Activated T-cell treated with anti-CD3 and anti-CD28 coated beads, Interleukin-2, amount 50 U/mL, for 4 hours (primary cell): ENCODE measurements at regions not wholly inside any gene's neighbourhood (a gene's known extent, or its start where the extent isn't known, plus 50 kb on each side); places are given as distances from the start of the nearest gene placed in this dataset.
A peak's percentile ranks its signal among the peaks of the same experiment; 100 is the strongest.

ENCODE experiments used
- ATAC-seq, 2 donors: fragments of 200-7000 bp; cut with Tn5 transposase; one replicate each; pipeline ENCODE4 v1.10.0; 2021
- DNase-seq: peaks from one replicate; pipeline ENCODE4 v3.0.0-alpha.2; 2020
- H3K27me3 Mint-ChIP-seq: one replicate; pipeline ENCODE4 v1.8.0; 2021; ENCODE audit warnings: low read depth, mixed read lengths
- H3K36me3 Mint-ChIP-seq: one replicate; pipeline ENCODE4 v1.8.0; 2022; ENCODE audit warnings: mixed read lengths; ENCODE audit not compliant: insufficient read depth
- H3K4me1 Mint-ChIP-seq: one replicate; pipeline ENCODE4 v1.8.0; 2021; ENCODE audit warnings: low read depth, mixed read lengths
- H3K4me3 Mint-ChIP-seq: one replicate; pipeline ENCODE4 v1.8.0; 2021; ENCODE audit warnings: mild to moderate bottlenecking, moderate library complexity, mixed read lengths
- H3K9me3 Mint-ChIP-seq: one replicate; pipeline ENCODE4 v1.8.0; 2021; ENCODE audit warnings: mixed read lengths

DNA sequence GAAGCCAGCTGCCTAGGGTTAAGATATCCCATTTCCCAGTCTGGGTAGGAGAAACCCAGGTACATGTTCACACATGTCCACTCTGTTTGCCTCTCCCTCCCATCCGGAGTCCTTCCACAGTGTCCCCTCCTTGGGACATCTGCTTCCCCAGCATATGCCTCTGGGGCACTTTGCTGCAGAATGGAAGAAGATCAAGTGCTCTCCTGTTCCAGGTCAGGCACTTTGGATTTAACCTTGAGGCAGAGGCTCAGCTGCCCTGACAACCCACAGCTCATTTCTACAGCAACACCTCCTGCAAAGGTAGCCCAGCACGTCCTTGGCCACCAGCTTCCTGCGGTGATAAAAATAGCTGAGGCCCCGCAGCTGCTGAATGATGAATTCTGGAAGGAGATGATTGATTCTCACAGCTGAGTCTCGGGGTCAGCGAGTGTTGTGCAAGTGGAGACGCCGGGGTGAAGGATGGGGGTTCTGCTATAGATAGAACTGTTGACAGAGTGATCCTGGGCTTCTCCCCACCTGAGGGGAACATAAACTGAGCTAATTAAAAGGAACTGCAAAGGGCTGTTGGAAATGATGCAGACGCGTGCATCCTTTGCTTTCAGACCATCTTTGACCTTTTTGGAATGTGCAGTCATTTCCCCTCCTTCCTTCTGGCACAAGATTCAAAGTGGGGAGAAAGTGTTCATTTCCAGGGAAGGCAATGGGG, 145.0 kb downstream of the SLC38A6 start:
- Mint-ChIP-seq H3K36me3 (no peaks in the 10 kb centered on the region), H3K4me1 (no peaks in the 10 kb centered on the region), H3K9me3 (no peaks in the 10 kb centered on the region), H3K27me3 (peaks cover 2% of the 10 kb centered on the region), H3K4me3 (no peak overlapping the region)
- ATAC-seq (no peak), DNase-seq (no peak)

DNA sequence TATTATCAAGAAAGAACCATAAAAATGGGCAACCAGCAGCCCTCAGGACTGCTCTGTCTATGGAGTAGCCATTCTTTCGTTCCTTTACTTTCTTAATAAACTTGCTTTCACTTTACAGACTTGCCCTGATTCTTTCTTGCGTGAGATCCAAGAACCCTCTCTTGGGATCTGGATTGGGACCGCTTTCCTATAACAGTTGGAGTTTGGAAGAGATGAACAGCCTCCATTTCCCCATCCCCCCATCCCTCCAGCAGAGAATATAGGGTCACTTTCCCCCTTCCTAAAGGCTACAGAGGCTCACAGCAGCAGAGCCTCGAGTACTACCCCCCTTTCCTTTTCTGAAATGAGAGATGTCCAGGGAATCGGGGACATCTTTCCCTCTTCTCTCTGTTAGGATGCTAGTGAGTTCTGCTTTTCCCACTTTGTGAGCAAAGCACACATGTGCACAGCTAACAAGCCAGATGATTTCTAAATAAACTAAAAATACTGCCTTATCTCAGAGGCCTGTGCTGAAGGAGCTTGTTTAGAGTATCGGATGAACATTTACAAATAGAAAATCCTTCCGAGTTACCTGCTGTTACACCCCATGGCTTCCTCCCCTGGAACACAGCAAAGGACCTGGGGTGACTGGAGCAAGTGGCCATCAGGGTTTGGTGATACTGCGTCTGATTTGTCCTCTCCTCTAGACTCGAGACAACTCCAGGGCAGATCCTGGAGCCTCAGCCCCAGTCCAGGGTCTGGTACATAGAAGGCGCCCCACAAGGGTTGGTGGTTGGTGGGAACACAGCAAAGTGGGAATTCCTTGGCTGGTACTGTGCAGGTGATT, 144.2 kb downstream of the SLC38A6 start:
- no peak overlapping the region for H3K4me3 Mint-ChIP-seq
- DNase-seq (no peak), ATAC-seq (no peak)
- peaks cover 2% of the 10 kb centered on the region for H3K27me3 Mint-ChIP-seq
- H3K4me1 Mint-ChIP-seq = peaks cover 4% of the 10 kb centered on the region
- no peaks in the 10 kb centered on the region for H3K9me3 Mint-ChIP-seq
- H3K36me3 Mint-ChIP-seq = no peaks in the 10 kb centered on the region

DNA sequence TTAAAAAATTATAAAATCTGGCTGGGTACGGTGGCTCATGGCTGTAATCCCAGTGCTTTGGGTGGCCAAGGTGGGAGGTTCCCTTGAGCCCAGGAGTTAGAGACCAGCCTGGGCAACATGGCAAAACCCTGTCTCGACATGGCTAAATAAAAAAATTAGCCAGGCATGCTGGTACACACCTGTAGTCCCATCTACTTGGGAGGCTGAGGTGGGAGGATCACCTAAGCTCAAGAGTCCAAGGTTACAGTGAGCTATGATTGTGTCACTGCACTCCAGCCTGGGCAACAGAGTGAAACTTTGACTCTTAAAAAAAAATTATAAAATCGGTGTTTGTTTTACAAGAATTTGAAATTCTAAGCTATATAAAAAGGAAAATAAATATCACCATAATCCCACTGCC, 141.8 kb downstream of the SLC38A6 start:
- Mint-ChIP-seq H3K9me3 (no peaks in the 10 kb centered on the region), H3K4me3 (no peak overlapping the region), H3K27me3 (peaks cover 2% of the 10 kb centered on the region), H3K36me3 (no peaks in the 10 kb centered on the region), H3K4me1 (peaks cover 5% of the 10 kb centered on the region)
- ATAC-seq = no peak
- DNase-seq = no peak

DNA sequence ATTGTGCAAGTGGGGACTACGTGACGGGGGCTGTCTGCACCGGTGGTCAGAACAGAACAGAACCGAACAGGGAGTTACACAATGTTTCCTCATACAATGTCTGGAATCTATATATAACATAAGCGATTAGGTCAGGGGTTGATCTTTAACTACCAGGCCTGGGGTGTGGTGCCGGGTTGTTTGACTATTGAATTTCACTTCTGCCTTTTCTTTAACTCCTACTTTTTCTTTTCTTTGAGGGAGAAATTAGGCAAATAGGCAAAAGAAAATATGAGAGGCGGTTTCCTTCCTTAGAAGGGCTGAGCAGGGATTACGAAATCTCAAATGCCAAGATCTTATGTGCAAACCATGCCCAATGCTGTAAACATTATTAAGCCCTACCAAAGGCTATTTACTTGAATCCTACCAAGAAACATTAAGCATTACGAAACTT, 140.3 kb downstream of the SLC38A6 start:
- DNase-seq (no peak), ATAC-seq (no peak)
- H3K4me1 Mint-ChIP-seq = peaks cover 5% of the 10 kb centered on the region
- H3K9me3 Mint-ChIP-seq = no peaks in the 10 kb centered on the region
- H3K36me3 Mint-ChIP-seq = no peaks in the 10 kb centered on the region
- no peaks in the 10 kb centered on the region for H3K27me3 Mint-ChIP-seq
- H3K4me3 Mint-ChIP-seq = no peak overlapping the region

DNA sequence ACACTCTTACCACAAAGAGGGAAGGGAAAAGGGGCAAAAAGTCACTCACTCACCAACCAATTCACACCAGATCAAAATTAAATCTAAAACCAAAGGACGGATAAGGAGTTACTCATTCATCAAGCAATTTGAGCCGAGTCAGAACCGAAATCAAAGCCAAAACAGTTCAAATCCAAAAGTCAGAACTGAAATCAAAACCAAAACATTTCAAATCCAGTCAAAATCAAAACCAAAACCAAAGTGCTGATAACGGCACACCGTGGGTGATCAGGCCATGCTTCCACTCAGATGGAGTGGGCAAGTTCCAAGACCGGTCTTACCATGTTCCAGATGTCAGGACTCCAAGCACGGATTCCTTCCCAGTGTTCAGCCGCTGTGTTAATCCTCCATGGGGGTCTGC, 139.5 kb downstream of the SLC38A6 start:
- H3K4me1 Mint-ChIP-seq = peaks cover 5% of the 10 kb centered on the region
- DNase-seq (no peak), ATAC-seq (peak in 1 of 2 donors; percentile 18)
- no peaks in the 10 kb centered on the region for H3K27me3 Mint-ChIP-seq
- no peaks in the 10 kb centered on the region for H3K9me3 Mint-ChIP-seq
- H3K36me3 Mint-ChIP-seq = no peaks in the 10 kb centered on the region
- no peak overlapping the region for H3K4me3 Mint-ChIP-seq

DNA sequence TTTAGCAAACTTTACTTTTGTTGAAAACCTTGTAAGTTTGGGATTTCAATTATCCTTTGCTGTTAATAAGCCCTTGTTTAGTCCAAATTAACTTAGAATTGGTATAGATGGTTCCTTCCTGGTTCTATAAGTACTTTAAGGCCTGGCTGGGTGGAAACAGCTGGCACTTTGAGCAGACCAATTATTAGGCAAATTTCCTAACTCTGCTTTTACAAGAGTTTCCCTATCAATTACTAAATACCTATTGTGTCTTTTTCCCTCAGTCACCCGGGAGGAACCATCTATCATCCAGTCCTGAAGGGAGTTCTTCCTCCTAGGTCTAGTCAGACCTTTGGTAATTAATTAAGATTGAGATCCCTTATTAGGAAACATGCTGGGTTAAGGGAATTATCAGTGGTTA, 138.0 kb downstream of the SLC38A6 start:
- Mint-ChIP-seq H3K9me3 (peaks cover 7% of the 10 kb centered on the region), H3K4me1 (peaks cover 5% of the 10 kb centered on the region), H3K36me3 (no peaks in the 10 kb centered on the region), H3K4me3 (no peak overlapping the region), H3K27me3 (no peaks in the 10 kb centered on the region)
- DNase-seq = no peak
- ATAC-seq = no peak

DNA sequence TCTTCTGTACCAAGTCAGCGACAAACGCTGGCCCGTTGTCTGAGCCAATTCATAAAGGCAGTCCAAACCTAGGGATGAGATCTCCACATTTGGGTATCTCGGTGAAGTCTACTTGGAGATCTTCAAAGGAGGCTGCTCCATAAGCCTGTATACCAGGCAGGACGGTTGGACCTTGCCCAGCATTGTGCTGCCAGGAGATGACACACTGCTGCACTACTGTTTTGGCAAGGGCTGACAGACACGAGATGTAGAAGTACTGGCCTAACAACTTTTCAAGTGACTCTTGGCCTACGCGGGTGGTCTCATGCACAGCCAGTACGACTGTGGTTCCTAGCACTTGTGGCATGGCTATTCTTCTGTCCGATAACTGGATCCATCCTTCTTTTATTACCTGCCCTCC, 135.3 kb downstream of the SLC38A6 start:
- Mint-ChIP-seq H3K4me1 (peaks cover 5% of the 10 kb centered on the region), H3K36me3 (no peaks in the 10 kb centered on the region), H3K9me3 (peaks cover 11% of the 10 kb centered on the region), H3K27me3 (no peaks in the 10 kb centered on the region), H3K4me3 (no peak overlapping the region)
- DNase-seq (no peak), ATAC-seq (no peak)

DNA sequence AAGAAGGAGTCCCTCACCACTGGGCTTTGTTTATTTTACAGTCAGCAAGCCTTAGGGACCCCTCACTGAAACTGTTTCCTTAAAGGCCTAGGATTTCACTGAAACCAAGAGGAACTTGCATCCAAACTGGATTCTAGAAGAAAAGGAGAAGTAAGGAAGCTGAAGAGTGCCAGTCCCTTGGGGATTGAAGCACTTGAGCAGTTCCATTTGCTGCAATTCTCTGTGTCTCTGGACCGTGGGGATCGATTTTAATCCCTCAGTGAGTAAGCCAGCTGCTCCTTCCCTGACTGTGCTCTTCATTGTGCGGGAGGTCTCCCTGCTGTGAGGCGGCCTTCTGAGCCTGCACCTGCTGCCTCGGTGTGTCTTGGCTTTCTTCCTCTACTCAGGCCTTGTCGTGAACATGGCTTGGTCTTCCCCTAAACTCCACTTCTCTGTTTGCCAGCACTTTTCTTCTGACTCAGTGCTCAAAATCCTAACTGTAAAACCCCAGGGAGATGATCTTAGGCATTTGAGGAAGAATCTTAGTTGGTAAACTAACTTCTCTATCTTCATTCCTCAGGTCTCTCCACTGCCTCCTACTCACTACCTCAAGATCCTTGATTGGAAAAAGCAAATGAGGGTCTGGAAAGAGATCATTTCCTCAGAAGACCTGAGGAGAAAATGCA, 132.6 kb downstream of the SLC38A6 start:
- peaks cover 11% of the 10 kb centered on the region for H3K9me3 Mint-ChIP-seq
- H3K4me1 Mint-ChIP-seq = no peaks in the 10 kb centered on the region
- H3K36me3 Mint-ChIP-seq = no peaks in the 10 kb centered on the region
- ATAC-seq = no peak
- no peak for DNase-seq
- no peaks in the 10 kb centered on the region for H3K27me3 Mint-ChIP-seq
- H3K4me3 Mint-ChIP-seq = no peak overlapping the region

DNA sequence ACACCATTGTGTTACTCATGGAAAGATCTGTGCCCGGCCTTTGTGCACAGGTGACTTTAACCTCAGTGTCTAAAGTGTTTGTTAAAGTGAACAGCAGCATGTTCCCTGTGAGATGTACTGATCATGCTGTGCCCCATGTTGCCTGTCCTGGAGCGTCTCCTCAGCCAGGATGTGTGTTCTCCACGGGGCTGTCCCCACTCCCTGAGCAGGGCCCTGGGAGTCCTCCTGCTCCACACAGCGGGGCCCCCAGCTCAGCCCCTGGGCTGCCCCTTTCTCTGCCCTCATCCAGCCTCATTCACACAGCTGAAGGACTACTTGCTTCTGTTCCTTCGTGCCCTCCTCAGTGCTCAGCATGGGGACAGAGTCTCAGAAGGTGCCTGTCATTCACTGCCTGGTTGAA, 131.5 kb downstream of the SLC38A6 start:
- H3K4me1 Mint-ChIP-seq = no peaks in the 10 kb centered on the region
- no peaks in the 10 kb centered on the region for H3K36me3 Mint-ChIP-seq
- H3K4me3 Mint-ChIP-seq = no peak overlapping the region
- peaks cover 11% of the 10 kb centered on the region for H3K9me3 Mint-ChIP-seq
- DNase-seq = no peak
- no peaks in the 10 kb centered on the region for H3K27me3 Mint-ChIP-seq
- ATAC-seq = no peak

DNA sequence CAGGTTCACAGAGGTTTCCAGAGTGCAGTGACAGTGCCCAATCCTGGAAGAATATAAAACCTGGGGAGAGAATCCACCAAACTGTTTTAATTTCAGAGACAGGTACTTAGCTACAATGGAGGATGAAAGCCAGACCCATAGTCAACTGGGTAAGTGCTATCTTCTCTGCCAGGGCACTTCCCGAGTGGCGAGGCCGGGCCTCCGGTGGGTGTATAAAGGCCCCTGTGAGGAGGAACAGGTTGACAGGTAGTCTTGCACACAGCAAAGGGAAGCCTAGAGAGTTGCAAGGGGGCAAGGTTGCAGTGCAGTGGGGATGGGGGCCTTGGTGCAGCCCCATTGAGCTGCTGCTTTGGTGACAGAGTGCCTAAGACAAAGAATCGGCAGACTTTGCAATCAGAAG, 130.7 kb downstream of the SLC38A6 start:
- no peak for ATAC-seq
- Mint-ChIP-seq H3K27me3 (no peaks in the 10 kb centered on the region), H3K36me3 (peaks cover 2% of the 10 kb centered on the region), H3K4me3 (no peak overlapping the region), H3K4me1 (no peaks in the 10 kb centered on the region), H3K9me3 (peaks cover 11% of the 10 kb centered on the region)
- DNase-seq = no peak

DNA sequence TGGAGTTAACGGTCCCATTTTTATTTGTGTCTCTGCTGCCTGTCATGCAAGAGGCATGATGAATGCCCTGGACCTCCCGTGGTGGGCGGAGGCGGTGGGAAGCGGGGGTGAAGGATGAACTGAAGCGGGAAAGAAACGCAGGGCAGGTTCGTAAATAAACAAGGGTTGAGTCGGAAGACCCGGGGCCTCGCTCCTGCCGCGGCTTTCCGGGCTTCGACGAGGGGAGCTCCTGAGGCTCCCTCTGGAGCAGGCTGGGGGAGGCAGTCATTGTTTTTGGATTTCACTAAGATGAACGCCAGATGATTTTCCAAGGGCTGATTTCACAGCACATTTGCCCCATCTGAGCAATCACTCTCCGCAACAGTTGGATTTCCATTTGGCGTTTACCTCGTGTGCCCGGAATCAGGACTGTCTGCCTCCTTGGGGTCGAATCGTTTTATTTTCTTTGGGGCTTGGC, 130.2 kb downstream of the SLC38A6 start:
- Mint-ChIP-seq H3K4me1 (no peaks in the 10 kb centered on the region), H3K9me3 (peaks cover 11% of the 10 kb centered on the region), H3K4me3 (no peak overlapping the region), H3K27me3 (no peaks in the 10 kb centered on the region), H3K36me3 (peaks cover 2% of the 10 kb centered on the region)
- DNase-seq (no peak), ATAC-seq (no peak)

DNA sequence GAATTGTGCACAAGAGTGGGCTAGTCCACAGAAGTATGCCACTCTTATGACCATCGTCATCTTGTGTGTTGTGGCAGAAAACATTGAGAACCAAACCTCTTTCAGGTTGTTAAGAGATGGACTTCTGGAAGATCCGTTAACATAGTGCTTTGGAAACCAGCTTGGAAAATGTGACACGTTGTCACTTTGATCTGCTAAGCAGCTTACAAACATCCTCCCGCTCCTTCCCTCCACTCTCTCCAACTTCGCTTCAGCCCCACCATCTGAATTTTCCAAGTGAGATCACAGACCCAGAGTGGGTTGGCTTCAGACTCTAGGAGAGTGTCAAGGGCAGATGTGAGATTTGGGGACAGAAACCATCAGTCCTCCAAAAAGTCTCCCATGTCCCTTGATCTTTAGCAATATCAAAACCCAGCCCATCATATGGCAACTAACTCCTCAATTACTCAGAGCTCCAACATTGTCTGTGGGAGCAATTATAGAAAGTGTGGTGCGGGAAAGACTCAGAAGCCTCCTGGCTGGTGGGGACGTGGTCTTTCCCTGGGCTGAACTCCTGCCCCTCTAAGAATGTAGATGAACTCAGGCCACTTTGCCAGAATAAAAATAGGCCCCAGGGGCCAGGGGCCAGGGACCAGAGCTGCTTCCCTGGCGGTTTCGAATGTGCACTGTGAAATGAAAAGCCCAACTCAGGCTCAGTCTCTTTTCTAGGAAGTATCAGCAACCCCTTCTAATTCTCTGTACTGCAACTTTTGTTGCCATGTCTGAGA, 129.5 kb downstream of the SLC38A6 start:
- peaks cover 3% of the 10 kb centered on the region for H3K36me3 Mint-ChIP-seq
- H3K4me1 Mint-ChIP-seq = no peaks in the 10 kb centered on the region
- H3K9me3 Mint-ChIP-seq = peaks cover 11% of the 10 kb centered on the region
- no peak overlapping the region for H3K4me3 Mint-ChIP-seq
- no peak for DNase-seq
- ATAC-seq = no peak
- H3K27me3 Mint-ChIP-seq = no peaks in the 10 kb centered on the region

DNA sequence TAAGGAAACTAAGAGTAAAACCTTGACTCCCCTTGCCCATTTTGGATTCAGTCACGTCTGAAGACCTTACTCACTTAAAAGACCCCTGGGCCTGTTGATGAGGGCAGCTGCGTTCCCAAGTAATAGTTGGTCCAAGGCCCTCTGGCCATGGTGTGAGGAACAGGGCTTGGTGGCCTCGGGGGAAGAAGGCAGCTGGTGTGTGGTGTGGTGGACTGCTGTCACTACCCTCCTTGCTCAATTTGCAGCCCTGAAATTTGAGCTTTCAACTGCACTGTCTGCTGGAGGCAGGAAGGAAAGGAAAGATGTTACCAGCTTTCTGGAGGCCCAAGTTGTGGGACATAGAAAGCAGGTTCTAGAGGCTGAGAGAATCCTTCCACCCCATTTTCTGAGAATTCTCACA, 128.2 kb downstream of the SLC38A6 start:
- peaks cover 13% of the 10 kb centered on the region for H3K9me3 Mint-ChIP-seq
- DNase-seq = no peak
- H3K4me3 Mint-ChIP-seq = no peak overlapping the region
- H3K36me3 Mint-ChIP-seq = peaks cover 7% of the 10 kb centered on the region
- no peaks in the 10 kb centered on the region for H3K27me3 Mint-ChIP-seq
- ATAC-seq = no peak
- H3K4me1 Mint-ChIP-seq = no peaks in the 10 kb centered on the region

DNA sequence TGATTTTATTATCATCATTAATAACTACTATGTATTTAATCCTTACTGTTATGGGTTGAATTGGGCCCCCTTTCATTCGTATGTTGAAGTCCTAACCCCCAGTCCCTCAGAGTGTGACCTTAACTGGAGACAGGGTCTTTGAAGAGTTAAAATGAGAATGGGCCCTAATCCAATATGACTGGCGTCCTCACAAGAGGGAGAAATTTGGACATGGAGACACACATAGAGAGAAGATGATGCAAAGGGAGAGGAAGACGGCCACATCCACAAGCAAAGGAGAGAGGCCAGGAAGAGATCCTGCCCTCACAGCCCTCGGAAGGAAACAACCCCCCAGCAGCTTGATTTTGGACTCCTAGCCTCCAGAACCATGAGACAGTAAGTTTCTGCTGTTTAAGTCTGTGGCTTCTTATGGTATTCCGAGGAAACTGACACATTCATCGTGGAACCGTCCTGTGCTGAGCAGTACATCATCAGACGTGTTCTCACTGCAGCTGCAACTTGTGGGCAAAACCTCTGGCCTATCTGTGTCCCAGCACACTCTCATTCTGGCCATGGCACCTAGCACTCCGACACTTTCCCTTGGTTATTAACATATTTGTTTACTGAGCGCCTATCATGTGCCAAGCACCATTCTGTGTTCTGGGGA, 127.6 kb downstream of the SLC38A6 start:
- Mint-ChIP-seq H3K27me3 (no peaks in the 10 kb centered on the region), H3K36me3 (peaks cover 7% of the 10 kb centered on the region), H3K4me1 (peaks cover 1% of the 10 kb centered on the region), H3K4me3 (no peak overlapping the region), H3K9me3 (peaks cover 8% of the 10 kb centered on the region)
- DNase-seq = no peak
- ATAC-seq = no peak
